ENCODE measurements at regions not wholly inside any gene's neighbourhood (a gene's known extent, or its start where the extent isn't known, plus 50 kb on each side); places are given as distances from the start of the nearest gene placed in this dataset.

- H2AFZ ChIP-seq (ENCODE audit: insufficient read depth, low read depth, low read length, poor library complexity, severe bottlenecking), result no peak overlapping the region
- intact Hi-C loops (cut with micrococcal nuclease), result no loop called here
- H3K27ac ChIP-seq (ENCODE audit: low read depth in 1 of 2, low read length in 2 of 2), result peak overlapping the region; percentile 73 to 86
- no peaks in the 10 kb centered on the region for H3K27me3 ChIP-seq (ENCODE audit: control insufficient read depth in 2 of 2, insufficient read depth in 2 of 2, low read length in 2 of 2)
- Mint-ChIP-seq H3K27ac (peak overlapping the region; percentile 87 to 97 (median 92)), H3K4me3 (no peak overlapping the region), H3K27me3 (ENCODE audit: low read depth in 3 of 3) (peaks cover 0 to 2% (median 0%) of the 10 kb centered on the region in 3 donors), H3K4me1 (peaks cover 60% of the 10 kb centered on the region), H3K9me3 (peaks cover 0 to 7% (median 5%) of the 10 kb centered on the region in 7 donors), H3K36me3 (peaks cover 2 to 17% of the 10 kb centered on the region in 2 donors)
- H3K9me3 ChIP-seq (replicated peaks in 1 of 2; ENCODE audit: control insufficient read depth in 1 of 2, insufficient read depth in 1 of 2, low read length in 2 of 2), result peaks cover 0 to 6% of the 10 kb centered on the region in 2 donors
- H3K9ac ChIP-seq (ENCODE audit: insufficient read depth, low read length, poor library complexity, severe bottlenecking), result no peak overlapping the region
- H3K36me3 ChIP-seq (replicated peaks in 1 of 2; ENCODE audit: control insufficient read depth in 1 of 2, insufficient read depth in 2 of 2, low read length in 2 of 2), result no peaks in the 10 kb centered on the region
- TF ChIP-seq, protein P1, sequence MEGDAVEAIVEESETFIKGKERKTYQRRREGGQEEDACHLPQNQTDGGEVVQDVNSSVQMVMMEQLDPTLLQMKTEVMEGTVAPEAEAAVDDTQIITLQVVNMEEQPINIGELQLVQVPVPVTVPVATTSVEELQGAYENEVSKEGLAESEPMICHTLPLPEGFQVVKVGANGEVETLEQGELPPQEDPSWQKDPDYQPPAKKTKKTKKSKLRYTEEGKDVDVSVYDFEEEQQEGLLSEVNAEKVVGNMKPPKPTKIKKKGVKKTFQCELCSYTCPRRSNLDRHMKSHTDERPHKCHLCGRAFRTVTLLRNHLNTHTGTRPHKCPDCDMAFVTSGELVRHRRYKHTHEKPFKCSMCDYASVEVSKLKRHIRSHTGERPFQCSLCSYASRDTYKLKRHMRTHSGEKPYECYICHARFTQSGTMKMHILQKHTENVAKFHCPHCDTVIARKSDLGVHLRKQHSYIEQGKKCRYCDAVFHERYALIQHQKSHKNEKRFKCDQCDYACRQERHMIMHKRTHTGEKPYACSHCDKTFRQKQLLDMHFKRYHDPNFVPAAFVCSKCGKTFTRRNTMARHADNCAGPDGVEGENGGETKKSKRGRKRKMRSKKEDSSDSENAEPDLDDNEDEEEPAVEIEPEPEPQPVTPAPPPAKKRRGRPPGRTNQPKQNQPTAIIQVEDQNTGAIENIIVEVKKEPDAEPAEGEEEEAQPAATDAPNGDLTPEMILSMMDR (IDR thresholded peaks at IDR 0.05), result no peak
- H4K20me1 ChIP-seq (ENCODE audit: insufficient read depth, low read length), result no peaks in the 10 kb centered on the region
- H3K4me2 ChIP-seq (replicated peaks; ENCODE audit: extremely low read depth, low read length, poor library complexity, severe bottlenecking), result no peak overlapping the region
- peaks cover 56 to 59% of the 10 kb centered on the region in 2 donors for H3K4me1 ChIP-seq (ENCODE audit: control insufficient read depth in 1 of 2, insufficient read depth in 2 of 2, low read length in 2 of 2)
- no peak for DNase-seq
- H3K4me3 ChIP-seq (replicated peaks in 1 of 3; ENCODE audit: low read depth in 2 of 3, low read length in 3 of 3), result peak overlapping the region in 1 of 3 experiments; percentile 38
- H3K79me2 ChIP-seq (ENCODE audit: insufficient read depth, low read length), result no peaks in the 10 kb centered on the region
- no CpG with 5 or more reads among the region's 5 CpGs for WGBS (ENCODE audit: insufficient coverage)
Measured at GRCh38 chr1:244255426-244255965, 196.2 kb downstream of the ADSS2 start.

GRCh38 chr1:244256086-244256676 lies 195.5 kb downstream of the ADSS2 start:
- H3K4me2 ChIP-seq (replicated peaks; ENCODE audit: extremely low read depth, low read length, poor library complexity, severe bottlenecking), result no peak overlapping the region
- 96% methylated on average over 4 of the region's 13 CpGs for WGBS (ENCODE audit: insufficient coverage)
- H3K27ac Mint-ChIP-seq, result peak overlapping the region in 2 of 7 donors; percentile 30 to 32

More at GRCh38 chr1:244256086-244256676, 195.5 kb downstream of the ADSS2 start:
- Mint-ChIP-seq H3K4me1 (peaks cover 59% of the 10 kb centered on the region), H3K9me3 (peaks cover 0 to 7% (median 5%) of the 10 kb centered on the region in 7 donors), H3K4me3 (no peak overlapping the region), H3K36me3 (peaks cover 2 to 17% of the 10 kb centered on the region in 2 donors), H3K27me3 (ENCODE audit: low read depth in 3 of 3) (peaks cover 0 to 2% (median 0%) of the 10 kb centered on the region in 3 donors)
- no peak overlapping the region for H2AFZ ChIP-seq (ENCODE audit: insufficient read depth, low read depth, low read length, poor library complexity, severe bottlenecking)
- TF ChIP-seq, protein P1 (IDR thresholded peaks at IDR 0.05), result no peak
- no peak overlapping the region for H3K4me3 ChIP-seq (replicated peaks in 1 of 3; ENCODE audit: low read depth in 2 of 3, low read length in 3 of 3)
- no peak for DNase-seq
- no peaks in the 10 kb centered on the region for H3K79me2 ChIP-seq (ENCODE audit: insufficient read depth, low read length)
- no peaks in the 10 kb centered on the region for H3K36me3 ChIP-seq (replicated peaks in 1 of 2; ENCODE audit: control insufficient read depth in 1 of 2, insufficient read depth in 2 of 2, low read length in 2 of 2)
- H3K9ac ChIP-seq (ENCODE audit: insufficient read depth, low read length, poor library complexity, severe bottlenecking), result no peak overlapping the region
- peak overlapping the region in 1 of 2 donors; percentile 3 for H3K27ac ChIP-seq (ENCODE audit: low read depth in 1 of 2, low read length in 2 of 2)
- H3K9me3 ChIP-seq (replicated peaks in 1 of 2; ENCODE audit: control insufficient read depth in 1 of 2, insufficient read depth in 1 of 2, low read length in 2 of 2), result peaks cover 0 to 6% of the 10 kb centered on the region in 2 donors
- intact Hi-C loops (cut with micrococcal nuclease), result no loop called here
- no peaks in the 10 kb centered on the region for H3K27me3 ChIP-seq (ENCODE audit: control insufficient read depth in 2 of 2, insufficient read depth in 2 of 2, low read length in 2 of 2)
- peaks cover 55% of the 10 kb centered on the region in 2 donors for H3K4me1 ChIP-seq (ENCODE audit: control insufficient read depth in 1 of 2, insufficient read depth in 2 of 2, low read length in 2 of 2)
- H4K20me1 ChIP-seq (ENCODE audit: insufficient read depth, low read length), result no peaks in the 10 kb centered on the region

Measured in CD14-positive monocyte (primary cell).